ENCODE measurements at regions not wholly inside any gene's neighbourhood (a gene's known extent, or its start where the extent isn't known, plus 50 kb on each side); places are given as distances from the start of the nearest gene placed in this dataset.
"Not testable (repeated sequence)": the region's sequence is repeated elsewhere in the genome, so short reads cannot be mapped to it uniquely, and the experiment has no call there.

DNA sequence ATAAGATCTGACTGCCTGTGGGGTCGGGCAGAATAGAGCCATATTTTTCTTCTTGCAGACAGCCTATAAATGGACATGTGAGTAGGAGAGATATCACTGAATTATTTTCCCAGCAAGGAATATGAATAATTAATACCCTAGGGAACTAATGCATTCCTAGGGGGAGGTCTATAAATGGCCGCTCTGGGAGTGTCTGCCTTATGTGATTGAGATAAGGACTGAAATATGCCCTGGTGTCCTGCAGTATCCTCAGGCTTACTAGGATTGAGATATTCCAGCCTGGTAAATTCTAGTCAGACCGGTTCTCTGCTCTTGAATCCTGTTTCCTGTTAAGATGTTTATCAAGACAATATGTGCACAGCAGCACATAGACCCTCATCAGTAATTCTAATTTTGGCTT is 1399.4 kb downstream of the GATA3 start:
- not testable (repeated sequence) for DNase-seq (ENCODE audit: low read depth in 6 of 9, low spot score in 9 of 9); H3K36me3 ChIP-seq (ENCODE audit: control insufficient read depth in 2 of 2, insufficient read depth in 2 of 2, low read length in 1 of 2); H3K27me3 ChIP-seq (ENCODE audit: control insufficient read depth in 2 of 2, insufficient read depth in 1 of 2, low read length in 1 of 2); H3K4me1 ChIP-seq (ENCODE audit: control insufficient read depth in 2 of 2, insufficient read depth in 2 of 2, low read length in 2 of 2); H3K27ac ChIP-seq (ENCODE audit: low read depth in 1 of 2, low read length in 1 of 2); H3K4me3 ChIP-seq (ENCODE audit: low read length in 2 of 2); H3K9me3 ChIP-seq (ENCODE audit: control insufficient read depth in 2 of 2, insufficient read depth in 1 of 2, low read length in 1 of 2)
- 94% methylated on average over 3 of the region's 3 CpGs for WGBS

DNA sequence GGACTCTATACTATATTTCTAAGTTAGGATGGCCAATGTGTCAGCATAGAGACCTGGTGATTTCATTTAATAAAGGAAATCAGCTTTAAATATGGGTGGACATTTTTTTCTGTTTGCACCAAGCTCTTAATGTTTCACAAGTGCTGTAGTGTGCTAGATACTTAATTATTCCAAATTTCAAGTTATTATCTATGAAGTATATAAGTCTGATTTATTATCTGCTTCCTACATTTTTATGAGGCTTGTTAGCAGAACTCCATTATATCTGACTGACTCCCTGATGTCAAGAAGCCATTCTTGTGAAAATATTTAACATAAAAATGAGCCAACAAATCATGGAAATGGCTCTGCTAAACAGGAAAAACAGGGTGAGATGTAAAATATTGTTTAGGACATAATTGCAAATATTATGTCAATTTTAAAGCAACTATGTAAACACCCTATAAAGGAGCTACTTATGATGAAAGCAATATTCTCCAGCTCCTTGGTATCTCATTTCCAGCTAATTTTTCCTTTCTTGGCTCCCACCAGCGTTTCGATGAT is 1415.2 kb downstream of the GATA3 start:
- H3K4me3 ChIP-seq (ENCODE audit: low read length in 2 of 2) = no peak overlapping the region
- no peaks in the 10 kb centered on the region for H3K9me3 ChIP-seq (ENCODE audit: control insufficient read depth in 2 of 2, insufficient read depth in 1 of 2, low read length in 1 of 2)
- H3K27ac ChIP-seq (ENCODE audit: low read depth in 1 of 2, low read length in 1 of 2) = no peak overlapping the region
- H3K27me3 ChIP-seq (ENCODE audit: control insufficient read depth in 2 of 2, insufficient read depth in 1 of 2, low read length in 1 of 2) = no peaks in the 10 kb centered on the region
- whole genome bisulfite sequencing = 93% methylated on average over 2 of the region's 2 CpGs
- DNase-seq (ENCODE audit: low read depth in 6 of 9, low spot score in 9 of 9) = no peak
- no peaks in the 10 kb centered on the region for H3K36me3 ChIP-seq (ENCODE audit: control insufficient read depth in 2 of 2, insufficient read depth in 2 of 2, low read length in 1 of 2)
- no peaks in the 10 kb centered on the region for H3K4me1 ChIP-seq (ENCODE audit: control insufficient read depth in 2 of 2, insufficient read depth in 2 of 2, low read length in 2 of 2)

DNA sequence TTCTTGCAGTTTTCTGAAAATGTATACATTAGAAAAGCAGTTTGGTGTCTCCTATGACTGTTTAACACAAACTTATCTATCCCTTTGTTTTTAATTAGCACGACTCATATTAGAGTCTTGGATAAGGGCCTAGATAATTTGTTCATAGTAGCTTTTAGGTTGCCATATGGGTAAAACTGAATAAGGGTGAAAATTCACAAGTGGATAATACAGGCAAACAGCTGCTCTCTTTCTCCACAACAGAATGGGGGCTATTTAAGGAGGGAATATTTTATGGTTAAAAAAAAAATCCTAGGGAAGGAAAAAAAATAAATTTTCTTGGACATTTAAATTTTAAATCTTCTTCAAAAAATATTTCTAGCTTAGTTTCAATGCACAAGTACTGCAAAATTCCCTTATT is 1416.1 kb downstream of the GATA3 start:
- no peak overlapping the region for H3K27ac ChIP-seq (ENCODE audit: low read depth in 1 of 2, low read length in 1 of 2)
- H3K9me3 ChIP-seq (ENCODE audit: control insufficient read depth in 2 of 2, insufficient read depth in 1 of 2, low read length in 1 of 2) = no peaks in the 10 kb centered on the region
- no peak overlapping the region for H3K4me3 ChIP-seq (ENCODE audit: low read length in 2 of 2)
- 94% methylated on average over 1 of the region's 1 CpG for WGBS
- no peaks in the 10 kb centered on the region for H3K27me3 ChIP-seq (ENCODE audit: control insufficient read depth in 2 of 2, insufficient read depth in 1 of 2, low read length in 1 of 2)
- no peaks in the 10 kb centered on the region for H3K36me3 ChIP-seq (ENCODE audit: control insufficient read depth in 2 of 2, insufficient read depth in 2 of 2, low read length in 1 of 2)
- no peak for DNase-seq (ENCODE audit: low read depth in 6 of 9, low spot score in 9 of 9)
- H3K4me1 ChIP-seq (ENCODE audit: control insufficient read depth in 2 of 2, insufficient read depth in 2 of 2, low read length in 2 of 2) = no peaks in the 10 kb centered on the region

DNA sequence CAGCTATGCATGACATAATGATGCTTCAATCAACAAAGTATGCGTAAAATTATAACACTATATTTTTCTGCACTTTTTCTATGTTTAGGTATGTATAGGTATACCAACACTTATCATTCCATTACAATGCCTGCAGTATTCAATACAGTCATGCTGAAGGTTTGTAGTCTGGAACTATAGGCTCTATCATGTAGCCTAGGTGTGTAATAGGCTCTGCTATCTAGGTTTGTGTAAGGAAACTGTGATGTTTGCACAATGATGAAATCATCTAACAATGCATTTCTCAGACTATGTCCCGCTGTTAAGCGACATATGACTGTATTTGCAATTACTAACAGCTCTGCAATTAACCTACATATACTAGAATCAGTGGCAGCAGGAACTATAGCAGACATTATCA is 1447.5 kb downstream of the GATA3 start:
- H3K27ac ChIP-seq (ENCODE audit: low read depth in 1 of 2, low read length in 1 of 2) = no peak overlapping the region
- H3K9me3 ChIP-seq (ENCODE audit: control insufficient read depth in 2 of 2, insufficient read depth in 1 of 2, low read length in 1 of 2) = no peaks in the 10 kb centered on the region
- no peaks in the 10 kb centered on the region for H3K36me3 ChIP-seq (ENCODE audit: control insufficient read depth in 2 of 2, insufficient read depth in 2 of 2, low read length in 1 of 2)
- no peak for DNase-seq (ENCODE audit: low read depth in 6 of 9, low spot score in 9 of 9)
- no peaks in the 10 kb centered on the region for H3K4me1 ChIP-seq (ENCODE audit: control insufficient read depth in 2 of 2, insufficient read depth in 2 of 2, low read length in 2 of 2)
- no peak overlapping the region for H3K4me3 ChIP-seq (ENCODE audit: low read length in 2 of 2)
- H3K27me3 ChIP-seq (ENCODE audit: control insufficient read depth in 2 of 2, insufficient read depth in 1 of 2, low read length in 1 of 2) = no peaks in the 10 kb centered on the region
- WGBS = 96% methylated on average over 3 of the region's 3 CpGs

DNA sequence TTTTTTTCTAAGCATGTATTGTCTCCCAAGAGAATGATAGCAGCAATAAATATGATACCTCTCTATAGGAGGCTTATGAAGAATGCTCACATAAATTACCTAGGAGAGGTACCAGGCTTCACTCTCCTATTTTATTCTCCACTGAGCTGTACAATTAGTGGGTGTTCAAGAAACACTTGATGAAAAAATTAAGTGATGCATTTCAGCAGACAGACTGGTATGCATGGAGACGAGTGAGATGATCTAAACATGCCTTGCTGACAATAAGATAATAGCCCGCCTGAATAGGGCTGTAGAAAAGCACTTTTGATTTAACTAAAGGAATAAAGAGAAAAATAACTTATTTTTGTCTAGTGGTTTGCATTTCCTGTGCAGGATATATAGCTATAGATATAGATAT is 1449.7 kb downstream of the GATA3 start:
- no peaks in the 10 kb centered on the region for H3K4me1 ChIP-seq (ENCODE audit: control insufficient read depth in 2 of 2, insufficient read depth in 2 of 2, low read length in 2 of 2)
- WGBS = 95% methylated on average over 2 of the region's 2 CpGs
- no peak for DNase-seq (ENCODE audit: low read depth in 6 of 9, low spot score in 9 of 9)
- H3K4me3 ChIP-seq (ENCODE audit: low read length in 2 of 2) = no peak overlapping the region
- H3K27ac ChIP-seq (ENCODE audit: low read depth in 1 of 2, low read length in 1 of 2) = no peak overlapping the region
- no peaks in the 10 kb centered on the region for H3K9me3 ChIP-seq (ENCODE audit: control insufficient read depth in 2 of 2, insufficient read depth in 1 of 2, low read length in 1 of 2)
- H3K27me3 ChIP-seq (ENCODE audit: control insufficient read depth in 2 of 2, insufficient read depth in 1 of 2, low read length in 1 of 2) = no peaks in the 10 kb centered on the region
- no peaks in the 10 kb centered on the region for H3K36me3 ChIP-seq (ENCODE audit: control insufficient read depth in 2 of 2, insufficient read depth in 2 of 2, low read length in 1 of 2)

DNA sequence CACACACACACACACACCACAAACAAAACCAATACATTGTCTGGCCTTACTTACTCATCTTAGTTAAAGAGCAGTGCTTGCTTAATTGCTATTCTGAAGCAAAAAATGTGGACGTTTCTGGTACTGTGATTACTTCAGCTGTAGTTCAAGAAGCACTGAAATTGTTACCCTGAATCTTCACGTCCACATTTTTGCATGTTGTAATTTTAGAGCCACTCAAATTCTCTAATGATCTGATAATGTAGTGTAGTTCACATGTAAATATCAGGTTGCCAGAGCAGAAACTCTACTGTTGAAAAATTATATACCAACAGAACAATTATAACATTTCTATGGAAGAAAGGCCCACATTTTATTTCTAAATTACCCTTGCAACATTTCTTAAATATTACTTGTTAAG is 1451.1 kb downstream of the GATA3 start:
- H3K27ac ChIP-seq (ENCODE audit: low read depth in 1 of 2, low read length in 1 of 2) = no peak overlapping the region
- 77% methylated on average over 2 of the region's 2 CpGs for WGBS
- no peaks in the 10 kb centered on the region for H3K27me3 ChIP-seq (ENCODE audit: control insufficient read depth in 2 of 2, insufficient read depth in 1 of 2, low read length in 1 of 2)
- no peaks in the 10 kb centered on the region for H3K9me3 ChIP-seq (ENCODE audit: control insufficient read depth in 2 of 2, insufficient read depth in 1 of 2, low read length in 1 of 2)
- no peaks in the 10 kb centered on the region for H3K36me3 ChIP-seq (ENCODE audit: control insufficient read depth in 2 of 2, insufficient read depth in 2 of 2, low read length in 1 of 2)
- H3K4me3 ChIP-seq (ENCODE audit: low read length in 2 of 2) = no peak overlapping the region
- no peaks in the 10 kb centered on the region for H3K4me1 ChIP-seq (ENCODE audit: control insufficient read depth in 2 of 2, insufficient read depth in 2 of 2, low read length in 2 of 2)
- no peak for DNase-seq (ENCODE audit: low read depth in 6 of 9, low spot score in 9 of 9)

DNA sequence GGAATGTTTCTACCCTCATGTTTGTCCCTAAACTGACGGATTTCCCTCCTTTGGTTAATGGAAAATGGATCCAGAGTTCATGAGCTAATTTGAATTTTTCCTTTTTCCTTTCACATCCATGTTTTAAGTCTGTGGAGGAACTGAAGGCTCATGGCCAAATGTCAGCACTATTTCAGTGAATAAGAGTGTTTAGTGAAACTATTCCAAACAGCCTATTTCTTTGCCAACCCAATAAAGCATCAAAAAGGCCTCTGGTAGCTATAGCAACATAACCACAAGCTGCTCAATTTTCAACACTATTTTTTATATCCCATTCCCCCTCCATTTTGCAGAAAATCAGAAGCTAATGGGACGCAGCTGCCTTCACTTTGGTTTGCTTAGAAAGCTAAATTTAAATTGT is 1454.1 kb downstream of the GATA3 start:
- H3K27me3 ChIP-seq (ENCODE audit: control insufficient read depth in 2 of 2, insufficient read depth in 1 of 2, low read length in 1 of 2) = no peaks in the 10 kb centered on the region
- H3K9me3 ChIP-seq (ENCODE audit: control insufficient read depth in 2 of 2, insufficient read depth in 1 of 2, low read length in 1 of 2) = no peaks in the 10 kb centered on the region
- no peak overlapping the region for H3K4me3 ChIP-seq (ENCODE audit: low read length in 2 of 2)
- no peaks in the 10 kb centered on the region for H3K36me3 ChIP-seq (ENCODE audit: control insufficient read depth in 2 of 2, insufficient read depth in 2 of 2, low read length in 1 of 2)
- no peak overlapping the region for H3K27ac ChIP-seq (ENCODE audit: low read depth in 1 of 2, low read length in 1 of 2)
- no peaks in the 10 kb centered on the region for H3K4me1 ChIP-seq (ENCODE audit: control insufficient read depth in 2 of 2, insufficient read depth in 2 of 2, low read length in 2 of 2)
- 89% methylated on average over 2 of the region's 2 CpGs for WGBS
- no peak for DNase-seq (ENCODE audit: low read depth in 6 of 9, low spot score in 9 of 9)

DNA sequence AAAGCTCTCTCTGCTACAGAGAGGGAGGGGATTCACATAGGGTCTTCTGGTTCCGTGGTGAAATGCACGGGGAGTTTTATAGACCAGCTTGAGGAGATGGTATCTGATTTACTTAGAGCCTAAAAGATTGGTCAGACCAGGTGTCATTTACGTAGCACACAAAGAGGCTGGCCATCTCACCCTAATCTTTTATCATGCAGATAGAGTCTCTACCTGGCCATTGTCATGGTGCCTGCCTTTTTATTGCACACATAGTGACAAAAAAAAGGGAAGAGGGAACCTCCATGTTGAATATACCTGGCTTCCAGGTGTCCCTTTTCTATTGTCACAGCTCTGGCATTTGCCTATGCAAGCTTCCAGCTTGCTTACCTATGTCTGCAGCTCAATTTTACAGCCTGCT is 1456.1 kb downstream of the GATA3 start:
- Histone ChIP-seq H3K36me3 (ENCODE audit: control insufficient read depth in 2 of 2, insufficient read depth in 2 of 2, low read length in 1 of 2) (no peaks in the 10 kb centered on the region), H3K27ac (ENCODE audit: low read depth in 1 of 2, low read length in 1 of 2) (no peak overlapping the region), H3K27me3 (ENCODE audit: control insufficient read depth in 2 of 2, insufficient read depth in 1 of 2, low read length in 1 of 2) (no peaks in the 10 kb centered on the region), H3K4me3 (ENCODE audit: low read length in 2 of 2) (no peak overlapping the region), H3K9me3 (ENCODE audit: control insufficient read depth in 2 of 2, insufficient read depth in 1 of 2, low read length in 1 of 2) (no peaks in the 10 kb centered on the region), H3K4me1 (ENCODE audit: control insufficient read depth in 2 of 2, insufficient read depth in 2 of 2, low read length in 2 of 2) (no peaks in the 10 kb centered on the region)
- WGBS = 89% methylated on average over 3 of the region's 3 CpGs
- DNase-seq (ENCODE audit: low read depth in 6 of 9, low spot score in 9 of 9) = no peak

DNA sequence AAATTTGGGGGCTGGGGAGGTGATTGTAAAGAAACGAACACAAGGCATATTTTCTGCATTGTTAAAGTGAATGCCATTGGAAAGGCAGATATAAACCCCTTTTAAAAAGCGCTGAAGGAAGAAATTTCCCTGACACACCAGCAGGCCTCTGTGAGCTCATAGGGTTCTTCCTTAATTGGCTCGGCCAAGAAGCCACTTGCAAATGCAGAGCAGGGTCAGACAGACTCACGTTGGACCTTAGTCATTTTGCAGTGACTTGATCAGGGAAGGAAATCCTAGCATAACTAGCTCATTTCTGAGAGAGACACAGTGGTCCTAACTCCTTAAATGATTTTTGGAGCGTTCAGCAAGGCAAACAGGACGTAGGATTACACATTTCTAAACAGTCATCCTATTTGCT is 1461.4 kb downstream of the GATA3 start:
- Histone ChIP-seq H3K27me3 (ENCODE audit: control insufficient read depth in 2 of 2, insufficient read depth in 1 of 2, low read length in 1 of 2) (no peaks in the 10 kb centered on the region), H3K36me3 (ENCODE audit: control insufficient read depth in 2 of 2, insufficient read depth in 2 of 2, low read length in 1 of 2) (no peaks in the 10 kb centered on the region), H3K27ac (ENCODE audit: low read depth in 1 of 2, low read length in 1 of 2) (no peak overlapping the region), H3K9me3 (ENCODE audit: control insufficient read depth in 2 of 2, insufficient read depth in 1 of 2, low read length in 1 of 2) (peaks cover 0 to 6% of the 10 kb centered on the region in 2 donors), H3K4me3 (ENCODE audit: low read length in 2 of 2) (no peak overlapping the region), H3K4me1 (ENCODE audit: control insufficient read depth in 2 of 2, insufficient read depth in 2 of 2, low read length in 2 of 2) (no peaks in the 10 kb centered on the region)
- DNase-seq (ENCODE audit: low read depth in 6 of 9, low spot score in 9 of 9) = no peak
- 85% methylated on average over 6 of the region's 6 CpGs for WGBS

DNA sequence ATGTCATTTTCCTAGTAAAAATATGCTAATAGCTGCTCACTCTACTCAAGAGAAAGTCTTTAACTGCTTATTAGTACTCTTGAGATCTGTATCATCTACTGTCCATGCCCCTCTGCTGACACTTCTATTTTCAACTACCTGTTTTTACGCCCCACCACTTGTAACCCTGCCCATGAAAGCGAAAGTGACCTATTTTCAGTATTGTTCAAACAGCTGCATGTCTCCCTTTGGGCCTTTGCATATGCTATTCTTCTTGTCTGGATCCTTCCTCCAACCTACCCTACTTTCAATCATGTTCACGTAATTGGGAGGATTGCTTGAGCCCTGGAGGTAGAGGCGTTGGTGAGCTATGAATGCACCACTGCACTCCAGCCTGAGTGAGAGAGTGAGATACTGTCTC is 1481.3 kb downstream of the GATA3 start:
- no peaks in the 10 kb centered on the region for H3K36me3 ChIP-seq (ENCODE audit: control insufficient read depth in 2 of 2, insufficient read depth in 2 of 2, low read length in 1 of 2)
- no peak overlapping the region for H3K27ac ChIP-seq (ENCODE audit: low read depth in 1 of 2, low read length in 1 of 2)
- H3K4me3 ChIP-seq (ENCODE audit: low read length in 2 of 2) = no peak overlapping the region
- no peaks in the 10 kb centered on the region for H3K27me3 ChIP-seq (ENCODE audit: control insufficient read depth in 2 of 2, insufficient read depth in 1 of 2, low read length in 1 of 2)
- no peaks in the 10 kb centered on the region for H3K9me3 ChIP-seq (ENCODE audit: control insufficient read depth in 2 of 2, insufficient read depth in 1 of 2, low read length in 1 of 2)
- 84% methylated on average over 4 of the region's 4 CpGs for WGBS
- no peak for DNase-seq (ENCODE audit: low read depth in 6 of 9, low spot score in 9 of 9)
- H3K4me1 ChIP-seq (ENCODE audit: control insufficient read depth in 2 of 2, insufficient read depth in 2 of 2, low read length in 2 of 2) = no peaks in the 10 kb centered on the region
